ENCODE measurements at regions not wholly inside any gene's neighbourhood (a gene's known extent, or its start where the extent isn't known, plus 50 kb on each side); places are given as distances from the start of the nearest gene placed in this dataset.

- H3K4me1 ChIP-seq (ENCODE audit: control insufficient read depth, insufficient read depth, low read length) = no peaks in the 10 kb centered on the region
- DNase-seq (ENCODE audit: low read depth, low spot score) (no peak), ATAC-seq (no peak), FAIRE-seq (no peak)
- no peaks in the 10 kb centered on the region for H4K20me1 ChIP-seq (ENCODE audit: control insufficient read depth, insufficient read depth)
- no peak overlapping the region for H2AFZ ChIP-seq (ENCODE audit: control insufficient read depth, low read depth, low read length)
- H3K36me3 ChIP-seq (ENCODE audit: control insufficient read depth in 2 of 2, insufficient read depth in 2 of 2, low read length in 1 of 2) = no peaks in the 10 kb centered on the region
- H3K9me3 ChIP-seq (replicated peaks; ENCODE audit: control insufficient read depth, insufficient read depth, low read length) = no peaks in the 10 kb centered on the region
- ChIA-PET SMC1A (ENCODE audit: uncharacterized antibody, unreplicated experiment) (no interaction called here), RAD21 (ENCODE audit: unreplicated experiment) (no interaction called here), POLR2A (no interaction called here), CTCF (no interaction called here)
- H3K9ac ChIP-seq (ENCODE audit: control insufficient read depth, insufficient read depth, low read length) = no peak overlapping the region
- no peaks in the 10 kb centered on the region for H3K79me2 ChIP-seq (ENCODE audit: control insufficient read depth, insufficient read depth, low read length)
- no peak overlapping the region for H3K4me2 ChIP-seq (ENCODE audit: control insufficient read depth, insufficient read depth)
- intact Hi-C loops (cut with micrococcal nuclease; ENCODE audit: unreplicated experiment) (no loop called here), in situ Hi-C loops (cut with MboI) (no loop called here)
- TF ChIP-seq ESRRA (IDR thresholded peaks at IDR 0.05; ENCODE audit: low read length) (no peak), NRF1 (conservative IDR thresholded peaks at IDR 0.05; ENCODE audit: low read depth, low read length) (no peak), PKNOX1 (IDR thresholded peaks at IDR 0.05) (no peak), PML (IDR thresholded peaks at IDR 0.05; ENCODE audit: low read length) (no peak), ATF7 (IDR thresholded peaks at IDR 0.05; ENCODE audit: low read depth) (no peak), SMC3 (IDR thresholded peaks at IDR 0.05; ENCODE audit: borderline replicate concordance, low read length) (no peak), SP1 (IDR thresholded peaks at IDR 0.05; ENCODE audit: low read depth, low read length) (no peak), MTA2 (IDR thresholded peaks at IDR 0.05; ENCODE audit: low read depth) (no peak), PRDM15 (CRISPR knock-in tag; IDR thresholded peaks at IDR 0.05) (no peak), STAT3 (IDR thresholded peaks at IDR 0.05; ENCODE audit: low read depth, low read length) (no peak), RCOR1 (conservative IDR thresholded peaks at IDR 0.05; ENCODE audit: low read depth, low read length) (no peak), SREBF1 (IDR thresholded peaks at IDR 0.05; ENCODE audit: low read length) (no peak), NR2F1 (conservative IDR thresholded peaks at IDR 0.05) (no peak), SPI1 (IDR thresholded peaks at IDR 0.05; ENCODE audit: borderline replicate concordance, insufficient read depth, low read depth, low read length) (no peak), MYC (IDR thresholded peaks at IDR 0.05; ENCODE audit: insufficient read depth, insufficient read length, insufficient replicate concordance, low read length, severe bottlenecking) (no peak), PAX8 (IDR thresholded peaks at IDR 0.05) (no peak), MXI1 (IDR thresholded peaks at IDR 0.05; ENCODE audit: low read depth, low read length) (no peak), HDAC2 (IDR thresholded peaks at IDR 0.05) (no peak)
- TF ChIP-seq, protein P1, sequence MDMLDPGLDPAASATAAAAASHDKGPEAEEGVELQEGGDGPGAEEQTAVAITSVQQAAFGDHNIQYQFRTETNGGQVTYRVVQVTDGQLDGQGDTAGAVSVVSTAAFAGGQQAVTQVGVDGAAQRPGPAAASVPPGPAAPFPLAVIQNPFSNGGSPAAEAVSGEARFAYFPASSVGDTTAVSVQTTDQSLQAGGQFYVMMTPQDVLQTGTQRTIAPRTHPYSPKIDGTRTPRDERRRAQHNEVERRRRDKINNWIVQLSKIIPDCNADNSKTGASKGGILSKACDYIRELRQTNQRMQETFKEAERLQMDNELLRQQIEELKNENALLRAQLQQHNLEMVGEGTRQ (IDR thresholded peaks at IDR 0.05; ENCODE audit: borderline replicate concordance, low read depth, low read length) = no peak
- TF ChIP-seq, protein P2, sequence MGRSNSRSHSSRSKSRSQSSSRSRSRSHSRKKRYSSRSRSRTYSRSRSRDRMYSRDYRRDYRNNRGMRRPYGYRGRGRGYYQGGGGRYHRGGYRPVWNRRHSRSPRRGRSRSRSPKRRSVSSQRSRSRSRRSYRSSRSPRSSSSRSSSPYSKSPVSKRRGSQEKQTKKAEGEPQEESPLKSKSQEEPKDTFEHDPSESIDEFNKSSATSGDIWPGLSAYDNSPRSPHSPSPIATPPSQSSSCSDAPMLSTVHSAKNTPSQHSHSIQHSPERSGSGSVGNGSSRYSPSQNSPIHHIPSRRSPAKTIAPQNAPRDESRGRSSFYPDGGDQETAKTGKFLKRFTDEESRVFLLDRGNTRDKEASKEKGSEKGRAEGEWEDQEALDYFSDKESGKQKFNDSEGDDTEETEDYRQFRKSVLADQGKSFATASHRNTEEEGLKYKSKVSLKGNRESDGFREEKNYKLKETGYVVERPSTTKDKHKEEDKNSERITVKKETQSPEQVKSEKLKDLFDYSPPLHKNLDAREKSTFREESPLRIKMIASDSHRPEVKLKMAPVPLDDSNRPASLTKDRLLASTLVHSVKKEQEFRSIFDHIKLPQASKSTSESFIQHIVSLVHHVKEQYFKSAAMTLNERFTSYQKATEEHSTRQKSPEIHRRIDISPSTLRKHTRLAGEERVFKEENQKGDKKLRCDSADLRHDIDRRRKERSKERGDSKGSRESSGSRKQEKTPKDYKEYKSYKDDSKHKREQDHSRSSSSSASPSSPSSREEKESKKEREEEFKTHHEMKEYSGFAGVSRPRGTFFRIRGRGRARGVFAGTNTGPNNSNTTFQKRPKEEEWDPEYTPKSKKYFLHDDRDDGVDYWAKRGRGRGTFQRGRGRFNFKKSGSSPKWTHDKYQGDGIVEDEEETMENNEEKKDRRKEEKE (IDR thresholded peaks at IDR 0.05) = no peak
- H3K27ac ChIP-seq (ENCODE audit: control insufficient read depth, insufficient read depth) = no peak overlapping the region
- no peaks in the 10 kb centered on the region for H3K27me3 ChIP-seq (replicated peaks in 1 of 2; ENCODE audit: control insufficient read depth in 2 of 2, insufficient read depth in 2 of 2, low read length in 1 of 2)
- no TSS peak for BruUV-seq (replicated peaks)
- WGBS (ENCODE audit: insufficient coverage, insufficient replicate concordance, low lambda C conversion rate, missing lambda C conversion rate) = 52% methylated on average over 5 of the region's 5 CpGs
- no peak overlapping the region for H3K4me3 ChIP-seq
Observed at GRCh38 chr1:216777148-216777547, 53.9 kb upstream of the ESRRG start.

All from GM12878 (cell line).